Urinary bladder (tissue), 3 donors: ENCODE measurements at regions not wholly inside any gene's neighbourhood (a gene's known extent, or its start where the extent isn't known, plus 50 kb on each side); places are given as distances from the start of the nearest gene placed in this dataset.
"Not testable (repeated sequence)": the region's sequence is repeated elsewhere in the genome, so short reads cannot be mapped to it uniquely, and the experiment has no call there.

ENCODE experiments used
- DNase-seq: peaks from one replicate; pipeline ENCODE4 v3.0.0-alpha.2; 2015; ENCODE audit errors: extremely low spot score
- H3K27ac ChIP-seq: one replicate; pipeline ENCODE4 v1.5.1; 2013; ENCODE audit warnings: low read depth, mild to moderate bottlenecking, moderate library complexity
- H3K36me3 ChIP-seq: one replicate; pipeline ENCODE4 v1.6.1; 2013; ENCODE audit warnings: mild to moderate bottlenecking, moderate library complexity; ENCODE audit not compliant: insufficient read depth
- H3K4me1 ChIP-seq: one replicate; pipeline ENCODE4 v1.6.1; 2013; ENCODE audit warnings: mild to moderate bottlenecking, moderate library complexity; ENCODE audit not compliant: insufficient read depth
- H3K4me3 ChIP-seq: one replicate; pipeline ENCODE4 v1.5.1; 2013; ENCODE audit warnings: low read depth, low read length
- WGBS: extraction: QIAGEN DNeasy Blood & Tissue Kit; methylation state at CpG from one replicate; pipeline ENCODE4 v1.1.7; 2013; 5-methylcytosine and 5-hydroxymethylcytosine counted together
- donor health status: healthy with polysubstance abuse.
- donor health status: healthy.

DNA sequence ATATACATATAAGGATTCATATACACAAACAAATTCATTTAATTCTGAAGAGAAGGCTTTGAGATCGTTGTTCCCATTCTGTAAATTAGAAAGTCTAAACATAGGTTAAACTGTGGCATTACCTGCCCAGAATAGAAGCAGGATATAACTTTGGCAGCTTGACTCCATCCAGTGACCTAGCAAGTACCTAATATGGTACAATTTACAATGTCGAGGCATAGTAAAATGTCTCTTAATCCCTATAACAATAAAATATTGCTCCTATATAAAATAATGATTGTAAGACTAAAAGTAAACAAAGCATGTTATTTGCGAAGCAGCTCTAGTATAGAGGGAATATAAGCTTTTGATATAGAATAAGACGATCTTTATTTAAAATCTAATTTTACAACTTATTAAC, 756.0 kb downstream of the LUZP2 start:
- DNase-seq, result no peak
- H3K4me3 ChIP-seq, result no peak overlapping the region
- no peaks in the 10 kb centered on the region for H3K36me3 ChIP-seq
- H3K27ac ChIP-seq, result no peak overlapping the region
- WGBS, result 44% methylated on average over 4 of the region's 4 CpGs
- no peaks in the 10 kb centered on the region for H3K4me1 ChIP-seq

DNA sequence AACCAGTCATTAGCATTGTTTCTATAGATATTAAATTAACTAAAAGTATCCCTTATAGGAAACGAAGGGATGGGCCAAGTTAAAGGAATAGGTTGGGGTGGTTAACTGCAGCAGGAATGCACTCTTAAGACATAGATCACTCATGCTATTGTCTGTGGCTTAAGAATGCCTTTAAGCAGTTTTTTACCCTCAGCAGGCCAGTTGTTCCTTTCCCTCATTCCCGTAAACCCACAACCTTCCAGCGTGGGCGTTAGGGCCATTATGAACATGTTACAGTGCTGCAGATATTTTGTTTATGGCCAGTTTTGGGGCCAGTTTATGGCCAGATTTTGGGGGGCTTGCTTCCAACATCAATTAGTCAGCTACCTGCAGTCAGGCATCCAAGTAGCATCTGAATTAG, 767.0 kb downstream of the LUZP2 start:
- H3K27ac ChIP-seq, H3K36me3 ChIP-seq, H3K4me3 ChIP-seq, DNase-seq, H3K4me1 ChIP-seq: not testable (repeated sequence)
- 90% methylated on average over 4 of the region's 4 CpGs for WGBS

DNA sequence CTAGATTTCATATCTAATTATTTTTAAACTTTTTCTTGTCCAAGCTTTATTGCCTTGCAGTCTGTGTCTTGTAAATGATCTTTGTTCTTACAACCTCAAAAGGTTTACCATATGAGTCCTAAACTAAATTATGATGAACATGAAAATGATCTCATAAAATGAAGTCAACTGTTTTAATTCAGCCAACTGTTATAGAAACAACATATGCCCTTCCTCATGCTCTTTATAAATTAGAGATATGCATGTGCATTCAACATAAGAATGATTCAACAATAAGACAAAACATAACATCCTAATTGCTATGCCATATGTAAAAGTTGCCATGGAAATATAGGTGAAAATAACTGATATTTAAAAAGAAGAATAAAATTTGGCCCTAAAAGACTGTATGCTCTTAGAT, 774.4 kb downstream of the LUZP2 start:
- Histone ChIP-seq H3K4me3 (no peak overlapping the region), H3K4me1 (no peaks in the 10 kb centered on the region), H3K36me3 (no peaks in the 10 kb centered on the region), H3K27ac (no peak overlapping the region)
- no peak for DNase-seq

DNA sequence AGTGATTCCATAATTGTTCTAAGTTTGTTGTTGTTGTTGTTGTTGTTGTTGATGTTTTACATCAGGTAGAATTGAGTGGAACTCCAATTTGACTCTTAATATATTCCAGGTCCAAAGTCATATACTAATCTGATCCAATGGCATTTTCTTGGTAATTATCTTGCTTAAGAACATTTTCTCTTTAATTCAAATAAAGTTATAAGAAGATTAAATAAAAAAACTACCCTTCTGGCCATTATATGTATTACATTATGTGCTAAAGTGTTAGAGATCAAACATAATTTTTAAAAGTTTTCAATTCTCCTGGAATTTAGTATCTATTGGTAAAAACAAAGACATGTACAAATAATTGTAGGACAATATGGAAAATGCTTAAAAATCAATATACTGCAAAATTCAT, 775.4 kb downstream of the LUZP2 start:
- H3K36me3 ChIP-seq, result no peaks in the 10 kb centered on the region
- no peak overlapping the region for H3K27ac ChIP-seq
- no peaks in the 10 kb centered on the region for H3K4me1 ChIP-seq
- H3K4me3 ChIP-seq, result no peak overlapping the region
- no peak for DNase-seq

DNA sequence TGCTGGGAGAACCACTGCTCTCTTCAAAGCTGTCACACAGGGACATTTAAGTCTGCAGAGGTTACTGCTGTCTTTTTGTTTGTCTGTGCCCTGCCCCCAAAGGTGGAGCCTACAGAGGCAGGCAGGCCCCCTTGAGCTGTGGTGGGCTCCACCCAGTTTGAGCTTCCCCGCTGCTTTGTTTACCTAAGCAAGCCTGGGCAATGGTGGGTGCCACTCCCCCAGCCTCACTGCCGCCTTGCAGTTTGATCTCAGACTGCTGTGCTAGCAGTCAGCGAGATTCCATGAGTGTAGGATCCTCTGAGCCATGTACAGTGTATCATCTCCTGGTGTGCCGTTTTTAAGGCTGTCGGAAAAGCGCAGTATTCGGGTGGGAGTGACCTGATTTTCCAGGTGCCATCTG, 784.0 kb downstream of the LUZP2 start:
- H3K36me3 ChIP-seq, DNase-seq, H3K4me3 ChIP-seq, H3K4me1 ChIP-seq, H3K27ac ChIP-seq: not testable (repeated sequence)
- WGBS, result 86% methylated on average over 7 of the region's 7 CpGs

DNA sequence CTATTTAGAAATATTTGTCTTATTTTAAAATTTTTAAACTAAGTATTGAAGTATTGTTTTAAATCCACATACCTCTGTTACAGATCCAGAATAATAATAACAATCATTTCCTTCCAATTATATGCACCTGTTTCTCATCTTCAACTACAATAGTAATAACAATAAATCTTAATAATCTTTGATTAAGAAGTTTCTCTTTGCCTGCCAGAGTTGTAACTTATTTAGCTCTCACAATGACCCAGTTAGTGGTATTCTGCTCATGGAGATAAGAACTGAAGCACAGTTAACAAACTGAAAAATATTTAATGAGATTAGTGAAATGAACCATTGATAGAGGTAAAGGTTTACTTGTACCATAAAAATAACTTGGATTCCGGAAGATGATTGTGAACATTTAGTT, 796.3 kb downstream of the LUZP2 start:
- 83% methylated on average over 1 of the region's 1 CpG for WGBS
- Histone ChIP-seq H3K27ac (no peak overlapping the region), H3K36me3 (no peaks in the 10 kb centered on the region), H3K4me1 (no peaks in the 10 kb centered on the region), H3K4me3 (no peak overlapping the region)
- no peak for DNase-seq

DNA sequence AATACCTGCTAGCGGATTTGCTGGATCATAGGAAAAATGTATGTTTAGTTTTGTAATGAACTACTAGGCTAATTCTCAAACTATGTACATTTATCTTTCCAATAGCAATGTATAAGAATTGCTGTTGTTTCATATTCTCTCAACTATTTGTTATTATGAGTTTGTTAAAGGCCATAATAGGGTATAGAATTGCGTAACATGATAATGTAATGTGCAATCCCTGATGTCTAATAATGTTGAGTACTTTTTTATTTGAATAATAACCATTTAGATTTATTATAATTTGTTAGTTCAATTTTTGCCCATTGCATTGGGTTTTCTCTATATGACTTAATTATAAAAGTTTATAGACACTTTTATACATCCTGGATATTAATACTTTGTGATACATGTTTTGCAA, 801.6 kb downstream of the LUZP2 start:
- H3K4me1 ChIP-seq, result no peaks in the 10 kb centered on the region
- DNase-seq, result no peak

DNA sequence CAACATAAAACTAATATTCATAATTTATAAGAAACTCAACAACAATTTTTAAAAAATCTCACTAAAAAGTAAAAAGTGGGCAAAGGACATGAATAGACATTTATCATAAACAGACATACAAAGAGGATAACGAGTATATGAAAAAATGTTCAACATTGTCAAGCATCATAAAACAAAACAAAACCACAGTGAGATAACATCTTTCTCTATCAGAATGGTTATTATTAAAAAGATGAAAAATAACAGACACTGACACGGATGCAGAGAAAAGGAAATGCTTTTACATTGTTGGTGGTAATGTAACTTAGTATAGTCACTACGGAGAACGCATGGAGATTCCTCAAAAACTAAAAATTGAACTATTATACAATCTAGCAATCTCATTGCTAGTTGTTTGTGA, 813.0 kb downstream of the LUZP2 start:
- Histone ChIP-seq H3K36me3 (no peaks in the 10 kb centered on the region), H3K4me3 (no peak overlapping the region), H3K27ac (no peak overlapping the region), H3K4me1 (no peaks in the 10 kb centered on the region)
- no peak for DNase-seq
- WGBS, result 63% methylated on average over 4 of the region's 4 CpGs

More for the DNA sequence above, 801.6 kb downstream of the LUZP2 start:
- Histone ChIP-seq H3K36me3 (no peaks in the 10 kb centered on the region), H3K4me3 (no peak overlapping the region), H3K27ac (no peak overlapping the region)
- 96% methylated on average over 2 of the region's 2 CpGs for WGBS

DNA sequence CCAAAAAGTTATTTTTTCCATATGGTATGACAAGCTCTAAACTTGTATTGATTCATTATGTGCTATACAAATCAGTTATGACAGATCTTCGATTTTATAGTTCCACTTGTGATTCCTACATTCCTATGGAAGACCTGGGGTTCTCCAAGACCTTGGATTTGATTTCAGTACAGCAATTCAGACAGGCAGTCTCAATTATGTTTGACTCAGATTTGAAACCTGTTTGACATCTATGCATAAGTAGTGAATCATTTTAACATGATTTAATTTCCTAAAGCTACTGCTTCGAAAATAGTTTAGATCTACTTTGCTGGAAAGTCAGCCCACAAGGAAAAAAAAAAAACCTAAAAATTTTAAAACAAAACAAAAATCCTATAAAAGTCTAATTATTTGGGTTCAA, 820.4 kb downstream of the LUZP2 start:
- no peak overlapping the region for H3K4me3 ChIP-seq

DNA sequence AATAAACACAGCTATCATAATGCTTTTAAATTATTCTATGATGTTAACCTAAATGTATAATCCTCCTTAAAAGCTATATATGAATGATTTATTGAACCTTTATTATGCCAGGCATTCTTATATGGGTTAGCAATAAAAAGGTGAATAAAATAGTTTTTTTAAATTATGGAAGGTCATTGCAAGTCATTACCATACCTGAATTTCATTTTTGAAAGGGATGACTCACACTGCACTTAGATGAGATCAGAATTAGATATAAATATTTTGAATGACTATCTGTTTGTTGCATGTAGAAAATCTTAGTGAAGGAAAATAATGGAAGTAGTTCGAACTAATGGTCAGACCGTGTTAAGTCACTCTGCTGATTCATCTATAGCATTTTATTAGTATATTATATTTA, 822.3 kb downstream of the LUZP2 start:
- Histone ChIP-seq H3K4me3 (no peak overlapping the region), H3K27ac (no peak overlapping the region), H3K4me1 (no peaks in the 10 kb centered on the region), H3K36me3 (no peaks in the 10 kb centered on the region)
- DNase-seq, result no peak
- 93% methylated on average over 2 of the region's 2 CpGs for WGBS

More for the DNA sequence above, 820.4 kb downstream of the LUZP2 start:
- H3K27ac ChIP-seq, result no peak overlapping the region
- no peaks in the 10 kb centered on the region for H3K4me1 ChIP-seq
- WGBS, result 86% methylated on average over 2 of the region's 2 CpGs
- H3K36me3 ChIP-seq, result no peaks in the 10 kb centered on the region
- DNase-seq, result no peak

DNA sequence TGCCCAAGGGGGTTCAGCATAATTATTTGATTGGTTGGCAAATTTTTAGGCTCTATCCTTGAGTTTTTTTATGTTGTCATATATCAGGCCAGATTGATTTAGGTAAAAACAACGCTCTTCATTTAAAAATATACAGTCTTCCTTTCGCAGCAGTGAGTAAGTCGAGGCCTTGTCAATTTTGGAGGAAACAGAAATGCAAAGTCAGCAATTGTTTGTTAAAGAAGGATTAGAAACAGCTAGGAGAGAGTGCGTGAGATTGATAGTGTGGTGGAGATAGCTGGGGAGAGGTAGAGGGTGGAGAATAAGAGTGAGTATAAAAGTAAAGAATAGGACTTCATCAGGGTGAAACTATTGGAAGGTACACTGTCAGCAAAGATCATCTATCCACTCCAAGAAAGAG, 830.8 kb downstream of the LUZP2 start:
- 82% methylated on average over 4 of the region's 4 CpGs for WGBS
- Histone ChIP-seq H3K36me3 (no peaks in the 10 kb centered on the region), H3K27ac (no peak overlapping the region), H3K4me3 (no peak overlapping the region), H3K4me1 (no peaks in the 10 kb centered on the region)
- no peak for DNase-seq

DNA sequence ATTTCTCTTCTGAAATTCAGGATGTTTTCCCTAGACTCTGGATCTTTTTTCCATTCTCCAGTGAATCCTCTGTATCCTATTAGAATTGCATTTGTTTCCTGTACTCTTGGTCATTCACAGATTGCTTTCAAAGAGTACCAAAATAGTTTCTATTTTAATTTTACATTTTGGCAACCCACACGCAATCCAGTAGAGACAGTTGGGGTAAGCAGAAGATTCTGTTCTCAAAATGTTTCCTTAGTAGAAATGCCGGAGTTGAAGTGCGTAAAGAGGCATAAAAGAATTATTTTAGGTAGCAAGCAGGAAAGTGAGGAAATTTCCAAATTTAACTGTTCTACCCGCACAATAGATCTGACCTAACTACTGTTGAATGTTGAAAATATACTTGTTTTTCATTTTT, 842.4 kb downstream of the LUZP2 start:
- no peaks in the 10 kb centered on the region for H3K36me3 ChIP-seq
- H3K4me3 ChIP-seq, result no peak overlapping the region
- H3K27ac ChIP-seq, result no peak overlapping the region
- 82% methylated on average over 4 of the region's 4 CpGs for WGBS
- H3K4me1 ChIP-seq, result no peaks in the 10 kb centered on the region
- DNase-seq, result no peak

DNA sequence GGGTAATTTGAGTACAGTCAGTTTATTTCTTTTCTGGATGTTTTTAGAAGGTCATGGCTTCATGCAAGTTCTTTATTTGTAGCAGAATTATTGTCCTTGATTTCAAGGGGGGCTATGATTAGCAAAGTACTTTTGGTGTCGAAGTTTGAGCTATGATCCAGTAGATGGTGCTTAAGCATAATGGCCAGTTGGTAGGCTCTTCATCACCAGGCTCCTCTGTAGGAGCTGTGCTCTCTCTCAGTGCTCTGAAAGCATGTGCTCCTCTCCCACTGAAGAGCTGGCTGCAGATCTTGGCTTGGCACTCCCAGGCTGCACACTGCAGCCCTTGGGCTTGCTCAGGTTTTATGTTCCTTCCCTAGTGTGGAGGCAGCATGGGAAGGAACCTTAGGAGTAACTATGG, 852.7 kb downstream of the LUZP2 start:
- no peaks in the 10 kb centered on the region for H3K4me1 ChIP-seq
- DNase-seq, result no peak
- WGBS, result 94% methylated on average over 1 of the region's 1 CpG
- no peaks in the 10 kb centered on the region for H3K36me3 ChIP-seq
- H3K27ac ChIP-seq, result no peak overlapping the region
- H3K4me3 ChIP-seq, result no peak overlapping the region

DNA sequence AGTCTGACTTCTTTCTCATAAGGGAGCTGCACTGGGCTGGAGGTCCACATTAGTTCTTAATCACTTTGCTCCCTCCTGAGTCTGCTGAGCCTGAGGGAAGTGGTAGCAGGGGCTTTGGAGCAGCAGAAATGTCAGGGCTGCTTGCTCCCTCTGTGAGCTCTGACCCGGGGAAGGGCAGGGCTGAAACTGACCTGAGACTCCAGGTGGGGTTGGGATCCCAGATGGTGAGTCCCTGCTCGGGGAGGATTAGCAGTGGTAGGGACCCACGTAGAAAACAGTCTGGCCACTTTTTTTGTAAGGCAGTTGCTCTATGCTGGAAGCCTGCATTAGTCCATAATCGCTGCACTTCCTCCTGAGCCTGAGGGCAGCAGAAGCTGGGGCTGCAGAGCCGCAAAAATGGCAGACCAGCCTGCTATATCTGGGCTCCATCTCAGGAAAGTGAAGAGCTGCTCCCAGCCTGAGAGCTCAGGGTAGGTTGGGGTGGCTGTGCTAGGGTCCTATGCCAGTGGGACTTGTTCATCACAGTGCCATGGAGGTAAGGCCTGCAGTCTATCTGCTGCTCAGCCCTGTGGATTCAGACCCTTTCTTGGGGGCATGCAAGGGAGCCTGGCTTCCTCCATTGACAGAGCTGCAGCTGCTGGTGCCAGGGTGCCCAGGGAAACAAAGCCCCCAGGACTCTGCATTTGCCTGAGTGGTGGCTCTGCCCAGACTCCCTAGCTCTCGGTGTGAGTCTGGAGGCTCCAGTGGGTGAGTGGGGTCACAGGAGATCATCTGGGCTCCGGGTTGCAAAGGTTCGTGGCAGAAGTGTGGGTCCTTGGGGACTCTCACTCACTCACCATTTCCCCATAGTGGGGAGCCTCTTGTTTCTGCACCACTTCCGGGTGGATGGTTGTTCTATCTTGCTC, 854.3 kb downstream of the LUZP2 start:
- WGBS, result 89% methylated on average over 9 of the region's 9 CpGs
- Histone ChIP-seq H3K27ac (no peak overlapping the region), H3K4me1 (no peaks in the 10 kb centered on the region), H3K36me3 (no peaks in the 10 kb centered on the region), H3K4me3 (no peak overlapping the region)
- no peak for DNase-seq

DNA sequence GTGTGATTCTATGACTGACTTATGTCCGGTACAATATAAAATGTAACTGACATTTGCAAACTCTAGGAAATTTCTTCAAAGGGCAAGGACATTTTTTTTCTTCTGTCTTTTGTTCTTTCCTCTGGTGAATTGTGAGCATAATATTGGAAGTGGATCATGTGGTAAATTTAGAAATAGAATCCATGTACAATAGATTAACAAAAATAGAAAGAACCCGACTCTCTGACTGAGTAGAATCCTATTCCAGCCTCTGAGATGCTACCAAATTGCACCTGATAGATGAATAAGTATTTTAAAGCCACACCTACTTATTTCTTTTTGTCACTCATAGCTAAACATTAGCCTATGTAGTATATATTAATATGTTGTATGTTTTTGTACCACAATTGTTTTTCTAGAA, 860.3 kb downstream of the LUZP2 start:
- no peak overlapping the region for H3K4me3 ChIP-seq
- no peaks in the 10 kb centered on the region for H3K4me1 ChIP-seq
- no peak for DNase-seq
- no peak overlapping the region for H3K27ac ChIP-seq
- 62% methylated on average over 2 of the region's 2 CpGs for WGBS
- no peaks in the 10 kb centered on the region for H3K36me3 ChIP-seq
